HCT116 (cell line): ENCODE measurements at regions not wholly inside any gene's neighbourhood (a gene's known extent, or its start where the extent isn't known, plus 50 kb on each side); places are given as distances from the start of the nearest gene placed in this dataset.

Experiments
- ATF3 ChIP-seq: IDR thresholded peaks from 2 replicates; pipeline ENCODE4 v1.6.1; 2012
- CEBPB ChIP-seq: IDR thresholded peaks from 2 replicates; pipeline ENCODE4 v1.6.1; 2012; ENCODE audit warnings: low read depth
- CTCF ChIP-seq, 3 experiments: fragments of 200-600 bp in 1 of 3; sonication (generic) in 1 of 3; IDR thresholded peaks in 2 of 3; conservative IDR thresholded peaks in 1 of 3; 2 replicates each; pipeline ENCODE4 v1.5.1; 2012 to 2017; ENCODE audit warnings: low read depth in 2 of 3, low read length in 2 of 3, antibody characterized with exemption in 1 of 3, borderline replicate concordance in 1 of 3, control low read depth in 1 of 3, mild to moderate bottlenecking in 1 of 3, mixed read lengths in 1 of 3, mixed run types in 1 of 3, moderate library complexity in 1 of 3; ENCODE audit not compliant: insufficient read depth in 1 of 3
- EZH2 ChIP-seq: fragments of 200-600 bp; sonication (generic); IDR thresholded peaks from 2 replicates; pipeline ENCODE4 v1.6.1; 2017; ENCODE audit warnings: antibody characterized with exemption, mixed run types
- EZH2phosphoT487 ChIP-seq: fragments of 200-600 bp; IDR thresholded peaks from 2 replicates; pipeline ENCODE4 v1.6.1; 2018; ENCODE audit warnings: antibody characterized with exemption, borderline replicate concordance
- JUND ChIP-seq: IDR thresholded peaks from 2 replicates; pipeline ENCODE4 v1.6.1; 2012
- POLR2A ChIP-seq: IDR thresholded peaks from 2 replicates; pipeline ENCODE4 v1.7.0; 2011; ENCODE audit warnings: borderline replicate concordance; ENCODE audit not compliant: insufficient read depth, insufficient read length; ENCODE audit errors: extremely low read depth
- POLR2AphosphoS5 ChIP-seq: IDR thresholded peaks from 2 replicates; pipeline ENCODE4 v1.6.1; 2011; ENCODE audit warnings: mild to moderate bottlenecking, low read depth, low read length, moderate library complexity
- RAD21 ChIP-seq: IDR thresholded peaks from 2 replicates; pipeline ENCODE4 v1.6.1; 2012; ENCODE audit warnings: low read depth, mild to moderate bottlenecking
- REST ChIP-seq: IDR thresholded peaks from 2 replicates; pipeline ENCODE4 v1.6.1; 2012; ENCODE audit warnings: low read depth
- SP1 ChIP-seq: IDR thresholded peaks from 2 replicates; pipeline ENCODE4 v1.6.1; 2012; ENCODE audit warnings: low read depth
- ZBTB33 ChIP-seq: IDR thresholded peaks from 2 replicates; pipeline ENCODE4 v1.6.1; 2011; ENCODE audit warnings: mild to moderate bottlenecking, low read length, moderate library complexity; ENCODE audit not compliant: insufficient replicate concordance; ENCODE audit errors: extremely low read depth
- ZNF274 ChIP-seq: fragments of 200-500 bp; sonication (Bioruptor generic); IDR thresholded peaks from 2 replicates; pipeline ENCODE4 v1.6.1; 2014; ENCODE audit warnings: mild to moderate bottlenecking, low read depth, low read length, inconsistent platforms

- TF ChIP-seq POLR2A: no peak
- no peak for TF ChIP-seq CTCF (IDR thresholded peaks at IDR 0.05 in 2 of 3, conservative IDR thresholded peaks at IDR 0.05 in 1 of 3; ENCODE audit: borderline replicate concordance in 1 of 3, insufficient read depth in 1 of 3, low read depth in 2 of 3, low read length in 2 of 3)
- no peak for TF ChIP-seq ATF3
- TF ChIP-seq ZNF274: no peak
- TF ChIP-seq ZBTB33: no peak
- TF ChIP-seq REST: no peak
- no peak for TF ChIP-seq RAD21
- TF ChIP-seq EZH2: no peak
- TF ChIP-seq CEBPB: no peak
- no peak for TF ChIP-seq POLR2AphosphoS5
- no peak for TF ChIP-seq EZH2phosphoT487
- TF ChIP-seq JUND: no peak
- no peak for TF ChIP-seq SP1
These were observed 86.3 kb downstream of the SEC16B start for GRCh38 chr1:177883581-177883980.
